Small intestine (tissue), 7 donors: ENCODE measurements at regions not wholly inside any gene's neighbourhood (a gene's known extent, or its start where the extent isn't known, plus 50 kb on each side); places are given as distances from the start of the nearest gene placed in this dataset.

Source experiments
- DNase-seq, 2 donors: peaks; one replicate each; pipeline versions ENCODE4 v3.0.0 to v3.0.0-alpha.2; 2013
- FAIRE-seq: peaks from 2 replicates; lab custom pipeline; 2012; peaks lifted over from hg19 to GRCh38; lab: Jason Lieb, UNC
- H3K27ac ChIP-seq, 3 donors: one replicate each; pipeline ENCODE4 v1.5.1; 2013; ENCODE audit warnings: low read length in 2 of 3, mild to moderate bottlenecking in 2 of 3, control low read depth in 1 of 3, inconsistent platforms in 1 of 3, low read depth in 1 of 3, moderate library complexity in 1 of 3
- H3K27me3 ChIP-seq, 3 donors: one replicate each; pipeline ENCODE4 v1.6.1; 2013; ENCODE audit warnings: low read length in 3 of 3, inconsistent platforms in 1 of 3; ENCODE audit not compliant: control insufficient read depth in 3 of 3, insufficient read depth in 3 of 3
- H3K36me3 ChIP-seq, 3 donors: one replicate each; pipeline ENCODE4 v1.6.1; 2013; ENCODE audit warnings: low read length in 3 of 3, inconsistent platforms in 1 of 3, low read depth in 1 of 3, mild to moderate bottlenecking in 1 of 3, moderate library complexity in 1 of 3; ENCODE audit not compliant: control insufficient read depth in 3 of 3, insufficient read depth in 2 of 3
- H3K4me1 ChIP-seq, 3 donors: one replicate each; pipeline ENCODE4 v1.6.1; 2013; ENCODE audit warnings: low read length in 2 of 3, inconsistent platforms in 1 of 3, low read depth in 1 of 3, mild to moderate bottlenecking in 1 of 3, moderate library complexity in 1 of 3; ENCODE audit not compliant: control insufficient read depth in 3 of 3, insufficient read depth in 2 of 3
- H3K4me3 ChIP-seq, 3 donors: one replicate each; pipeline ENCODE4 v1.5.1; 2013; ENCODE audit warnings: low read length in 3 of 3, control low read depth in 1 of 3, inconsistent platforms in 1 of 3, low read depth in 1 of 3, mild to moderate bottlenecking in 1 of 3, moderate library complexity in 1 of 3
- H3K9me3 ChIP-seq, 2 donors: one replicate each; pipeline ENCODE4 v1.6.1; 2013; ENCODE audit warnings: low read depth in 1 of 2, low read length in 1 of 2; ENCODE audit not compliant: control insufficient read depth in 2 of 2, insufficient read depth in 1 of 2
- WGBS, 3 donors: extraction: QIAGEN DNeasy Blood & Tissue Kit; methylation state at CpG; one replicate each; pipeline ENCODE4 v1.1.7; 2013; 5-methylcytosine and 5-hydroxymethylcytosine counted together
- donor health status: healthy with polysubstance abuse.
- donor health status: control.
- donor health status: control.
- donor health status: Bipolar disorder and iron deficiency.
- donor health status: healthy.

GRCh38 chr6:99132026-99132635 lies 184.4 kb upstream of the FBXL4 start:
- H3K36me3 ChIP-seq, result no peaks in the 10 kb centered on the region
- no peak overlapping the region for H3K4me3 ChIP-seq
- no peak overlapping the region for H3K27ac ChIP-seq
- no peaks in the 10 kb centered on the region for H3K27me3 ChIP-seq
- FAIRE-seq (no peak), DNase-seq (no peak)
- no peaks in the 10 kb centered on the region for H3K9me3 ChIP-seq
- WGBS, 3 donors, result 65 to 81% (median 67%) methylated on average over 4 of the region's 4 CpGs
- H3K4me1 ChIP-seq, result no peaks in the 10 kb centered on the region

GRCh38 chr6:99130897-99131873 lies 183.4 kb upstream of the FBXL4 start:
- DNase-seq (no peak), FAIRE-seq (no peak)
- Histone ChIP-seq H3K4me3 (no peak overlapping the region), H3K4me1 (no peaks in the 10 kb centered on the region), H3K27ac (no peak overlapping the region), H3K36me3 (no peaks in the 10 kb centered on the region), H3K27me3 (no peaks in the 10 kb centered on the region), H3K9me3 (no peaks in the 10 kb centered on the region)
- WGBS, 3 donors, result 55 to 64% (median 59%) methylated on average over 15 of the region's 15 CpGs

GRCh38 chr6:99129835-99130234 lies 182.1 kb upstream of the FBXL4 start:
- WGBS, 3 donors, result 82 to 90% (median 88%) methylated on average over 2 of the region's 2 CpGs
- DNase-seq (no peak), FAIRE-seq (no peak)
- Histone ChIP-seq H3K9me3 (no peaks in the 10 kb centered on the region), H3K4me1 (no peaks in the 10 kb centered on the region), H3K36me3 (no peaks in the 10 kb centered on the region), H3K27me3 (no peaks in the 10 kb centered on the region), H3K27ac (no peak overlapping the region), H3K4me3 (no peak overlapping the region)

GRCh38 chr6:99121748-99122147 lies 174.0 kb upstream of the FBXL4 start:
- H3K4me1 ChIP-seq, result no peaks in the 10 kb centered on the region
- DNase-seq, result no peak
- no peaks in the 10 kb centered on the region for H3K36me3 ChIP-seq
- peaks cover 0 to 3% (median 2%) of the 10 kb centered on the region in 3 donors for H3K27me3 ChIP-seq
- H3K27ac ChIP-seq, result no peak overlapping the region
- no peaks in the 10 kb centered on the region for H3K9me3 ChIP-seq
- 33 to 46% (median 38%) methylated on average over 3 of the region's 3 CpGs for WGBS, 3 donors
- FAIRE-seq, result no peak
- no peak overlapping the region for H3K4me3 ChIP-seq

GRCh38 chr6:99120641-99121040 lies 172.9 kb upstream of the FBXL4 start:
- Histone ChIP-seq H3K27me3 (peaks cover 0 to 3% (median 2%) of the 10 kb centered on the region in 3 donors), H3K36me3 (no peaks in the 10 kb centered on the region), H3K4me3 (no peak overlapping the region), H3K9me3 (no peaks in the 10 kb centered on the region), H3K4me1 (no peaks in the 10 kb centered on the region), H3K27ac (no peak overlapping the region)
- WGBS, 3 donors, result 90 to 93% (median 91%) methylated on average over 3 of the region's 3 CpGs
- no peak for FAIRE-seq
- no peak for DNase-seq

- Histone ChIP-seq H3K4me1 (no peaks in the 10 kb centered on the region), H3K27me3 (peaks cover 0 to 3% (median 2%) of the 10 kb centered on the region in 3 donors), H3K9me3 (no peaks in the 10 kb centered on the region), H3K36me3 (no peaks in the 10 kb centered on the region), H3K4me3 (no peak overlapping the region), H3K27ac (no peak overlapping the region)
- no peak for FAIRE-seq
- DNase-seq, result peak; percentile 42 to 46
- WGBS, 3 donors, result 44 to 51% (median 49%) methylated on average over 8 of the region's 8 CpGs
These were observed 171.6 kb upstream of the FBXL4 start for GRCh38 chr6:99119109-99120031.

GRCh38 chr6:99114769-99115406 lies 167.1 kb upstream of the FBXL4 start:
- no peaks in the 10 kb centered on the region for H3K4me1 ChIP-seq
- DNase-seq (no peak), FAIRE-seq (no peak)
- no peak overlapping the region for H3K27ac ChIP-seq
- no peak overlapping the region for H3K4me3 ChIP-seq
- H3K9me3 ChIP-seq, result no peaks in the 10 kb centered on the region
- 56 to 74% (median 56%) methylated on average over 5 of the region's 5 CpGs for WGBS, 3 donors
- H3K27me3 ChIP-seq, result peaks cover 0 to 3% (median 2%) of the 10 kb centered on the region in 3 donors
- no peaks in the 10 kb centered on the region for H3K36me3 ChIP-seq
